Body of pancreas (tissue), 4 donors: ENCODE measurements at regions not wholly inside any gene's neighbourhood (a gene's known extent, or its start where the extent isn't known, plus 50 kb on each side); places are given as distances from the start of the nearest gene placed in this dataset.

Experiments used
- POLR2A ChIP-seq, 3 donors: fragments of 450-650 bp; IDR thresholded peaks; one replicate each; pipeline ENCODE4 v1.6.1; 2016; ENCODE audit warnings: antibody characterized with exemption in 3 of 3, mild to moderate bottlenecking in 2 of 3
- TF ChIP-seq, protein P1 (sequence below), 7 experiments: fragments of 450-650 bp in 4 of 7; fragments of 200-600 bp in 3 of 7; sonication (generic) in 3 of 7; IDR thresholded peaks; one replicate each; pipeline ENCODE4 v1.5.1; 2016 to 2019; ENCODE audit warnings: antibody characterized with exemption in 7 of 7

DNA sequence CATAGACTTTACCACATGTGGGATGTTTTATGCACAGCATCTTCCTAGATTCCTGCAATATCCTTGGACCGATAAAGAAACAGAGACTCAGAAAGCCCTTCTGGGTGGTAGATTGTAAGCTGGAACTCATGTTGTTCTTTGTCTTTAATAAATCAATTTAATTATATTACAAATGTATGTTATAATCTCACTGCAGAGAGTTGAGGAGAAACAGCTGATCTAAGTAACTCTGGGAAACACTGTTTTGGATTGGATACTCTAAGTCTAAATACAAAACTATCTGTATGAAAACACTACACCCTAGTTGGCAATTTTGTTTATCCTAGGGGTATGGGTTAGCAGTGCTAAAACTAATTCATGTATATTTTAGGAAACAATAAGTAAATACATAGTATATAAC, 1015.2 kb downstream of the XPNPEP1 start:
- TF ChIP-seq POLR2A (IDR thresholded peaks at IDR 0.05), result no peak
- TF ChIP-seq, protein P1, sequence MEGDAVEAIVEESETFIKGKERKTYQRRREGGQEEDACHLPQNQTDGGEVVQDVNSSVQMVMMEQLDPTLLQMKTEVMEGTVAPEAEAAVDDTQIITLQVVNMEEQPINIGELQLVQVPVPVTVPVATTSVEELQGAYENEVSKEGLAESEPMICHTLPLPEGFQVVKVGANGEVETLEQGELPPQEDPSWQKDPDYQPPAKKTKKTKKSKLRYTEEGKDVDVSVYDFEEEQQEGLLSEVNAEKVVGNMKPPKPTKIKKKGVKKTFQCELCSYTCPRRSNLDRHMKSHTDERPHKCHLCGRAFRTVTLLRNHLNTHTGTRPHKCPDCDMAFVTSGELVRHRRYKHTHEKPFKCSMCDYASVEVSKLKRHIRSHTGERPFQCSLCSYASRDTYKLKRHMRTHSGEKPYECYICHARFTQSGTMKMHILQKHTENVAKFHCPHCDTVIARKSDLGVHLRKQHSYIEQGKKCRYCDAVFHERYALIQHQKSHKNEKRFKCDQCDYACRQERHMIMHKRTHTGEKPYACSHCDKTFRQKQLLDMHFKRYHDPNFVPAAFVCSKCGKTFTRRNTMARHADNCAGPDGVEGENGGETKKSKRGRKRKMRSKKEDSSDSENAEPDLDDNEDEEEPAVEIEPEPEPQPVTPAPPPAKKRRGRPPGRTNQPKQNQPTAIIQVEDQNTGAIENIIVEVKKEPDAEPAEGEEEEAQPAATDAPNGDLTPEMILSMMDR (IDR thresholded peaks at IDR 0.05), result no peak
